ENCODE measurements at regions not wholly inside any gene's neighbourhood (a gene's known extent, or its start where the extent isn't known, plus 50 kb on each side); places are given as distances from the start of the nearest gene placed in this dataset.

GRCh38 chr13:78431328-78431727 is 172.0 kb downstream of the POU4F1 start:
- TF ChIP-seq, protein P1, sequence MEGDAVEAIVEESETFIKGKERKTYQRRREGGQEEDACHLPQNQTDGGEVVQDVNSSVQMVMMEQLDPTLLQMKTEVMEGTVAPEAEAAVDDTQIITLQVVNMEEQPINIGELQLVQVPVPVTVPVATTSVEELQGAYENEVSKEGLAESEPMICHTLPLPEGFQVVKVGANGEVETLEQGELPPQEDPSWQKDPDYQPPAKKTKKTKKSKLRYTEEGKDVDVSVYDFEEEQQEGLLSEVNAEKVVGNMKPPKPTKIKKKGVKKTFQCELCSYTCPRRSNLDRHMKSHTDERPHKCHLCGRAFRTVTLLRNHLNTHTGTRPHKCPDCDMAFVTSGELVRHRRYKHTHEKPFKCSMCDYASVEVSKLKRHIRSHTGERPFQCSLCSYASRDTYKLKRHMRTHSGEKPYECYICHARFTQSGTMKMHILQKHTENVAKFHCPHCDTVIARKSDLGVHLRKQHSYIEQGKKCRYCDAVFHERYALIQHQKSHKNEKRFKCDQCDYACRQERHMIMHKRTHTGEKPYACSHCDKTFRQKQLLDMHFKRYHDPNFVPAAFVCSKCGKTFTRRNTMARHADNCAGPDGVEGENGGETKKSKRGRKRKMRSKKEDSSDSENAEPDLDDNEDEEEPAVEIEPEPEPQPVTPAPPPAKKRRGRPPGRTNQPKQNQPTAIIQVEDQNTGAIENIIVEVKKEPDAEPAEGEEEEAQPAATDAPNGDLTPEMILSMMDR (IDR thresholded peaks at IDR 0.05): no peak
- no peak for TF ChIP-seq EZH2 (IDR thresholded peaks at IDR 0.05; ENCODE audit: borderline replicate concordance, insufficient read depth, low read depth, low read length, poor library complexity, severe bottlenecking)

Data from B cell (primary cell).